ENCODE measurements at regions not wholly inside any gene's neighbourhood (a gene's known extent, or its start where the extent isn't known, plus 50 kb on each side); places are given as distances from the start of the nearest gene placed in this dataset.
"Not testable (repeated sequence)": the region's sequence is repeated elsewhere in the genome, so short reads cannot be mapped to it uniquely, and the experiment has no call there.

GRCh38 chr10:4437791-4438190 lies 388.2 kb upstream of the AKR1E2 start:
- DNase-seq (ENCODE audit: low read depth), result no peak

- DNase-seq (ENCODE audit: low read depth), result no peak
Observed at GRCh38 chr10:4437061-4437460, 388.9 kb upstream of the AKR1E2 start.

- DNase-seq (ENCODE audit: low read depth), result no peak
Observed at GRCh38 chr10:4436103-4436502, 389.9 kb upstream of the AKR1E2 start.

- DNase-seq (ENCODE audit: low read depth), result no peak
Observed at GRCh38 chr10:4434516-4435071, 391.4 kb upstream of the AKR1E2 start.

GRCh38 chr10:4434105-4434504 lies 391.9 kb upstream of the AKR1E2 start:
- DNase-seq (ENCODE audit: low read depth), result no peak

GRCh38 chr10:4431114-4431863 lies 394.7 kb upstream of the AKR1E2 start:
- DNase-seq (ENCODE audit: low read depth), result no peak

GRCh38 chr10:4429571-4429970 lies 396.4 kb upstream of the AKR1E2 start:
- DNase-seq (ENCODE audit: low read depth), result no peak

GRCh38 chr10:4427532-4427931 lies 398.5 kb upstream of the AKR1E2 start:
- DNase-seq (ENCODE audit: low read depth), result no peak

- DNase-seq (ENCODE audit: low read depth), result no peak
Observed at GRCh38 chr10:4426866-4427265, 399.1 kb upstream of the AKR1E2 start.

GRCh38 chr10:4409319-4409718 lies 416.7 kb upstream of the AKR1E2 start:
- DNase-seq (ENCODE audit: low read depth), result no peak

GRCh38 chr10:4407783-4408182 lies 418.2 kb upstream of the AKR1E2 start:
- no peak for DNase-seq (ENCODE audit: low read depth)

- no peak for DNase-seq (ENCODE audit: low read depth)
Observed at GRCh38 chr10:4405828-4406227, 420.2 kb upstream of the AKR1E2 start.

GRCh38 chr10:4403638-4404252 lies 422.3 kb upstream of the AKR1E2 start:
- no peak for DNase-seq (ENCODE audit: low read depth)

GRCh38 chr10:4401080-4401479 lies 424.9 kb upstream of the AKR1E2 start:
- DNase-seq (ENCODE audit: low read depth), result not testable (repeated sequence)

GRCh38 chr10:4399556-4399955 lies 426.5 kb upstream of the AKR1E2 start:
- DNase-seq (ENCODE audit: low read depth), result no peak

- no peak for DNase-seq (ENCODE audit: low read depth)
Observed at GRCh38 chr10:4398602-4399001, 427.4 kb upstream of the AKR1E2 start.

- DNase-seq (ENCODE audit: low read depth), result no peak
Observed at GRCh38 chr10:4397337-4397736, 428.7 kb upstream of the AKR1E2 start.

GRCh38 chr10:4396401-4397283 lies 429.4 kb upstream of the AKR1E2 start:
- DNase-seq (ENCODE audit: low read depth), result no peak

GRCh38 chr10:4395731-4396130 lies 430.3 kb upstream of the AKR1E2 start:
- DNase-seq (ENCODE audit: low read depth), result no peak

GRCh38 chr10:4394455-4394854 lies 431.6 kb upstream of the AKR1E2 start:
- DNase-seq (ENCODE audit: low read depth), result not testable (repeated sequence)

- DNase-seq (ENCODE audit: low read depth), result no peak
Observed at GRCh38 chr10:4391683-4392082, 434.3 kb upstream of the AKR1E2 start.

- DNase-seq (ENCODE audit: low read depth), result no peak
Observed at GRCh38 chr10:4390219-4390618, 435.8 kb upstream of the AKR1E2 start.

All from T-helper 22 cell (primary cell).